ENCODE measurements at regions not wholly inside any gene's neighbourhood (a gene's known extent, or its start where the extent isn't known, plus 50 kb on each side); places are given as distances from the start of the nearest gene placed in this dataset.

GRCh38 chr5:173780235-173781234, 107.6 kb upstream of the CPEB4 start:
- TF ChIP-seq POLR2A (IDR thresholded peaks at IDR 0.05): no peak
- no peak for TF ChIP-seq CTCF (IDR thresholded peaks at IDR 0.05)
- TF ChIP-seq POLR2AphosphoS5 (IDR thresholded peaks at IDR 0.05): no peak
- no peak for TF ChIP-seq EP300 (IDR thresholded peaks at IDR 0.05; ENCODE audit: low read depth)

Data from transverse colon (tissue), 4 donors.